IMR-90 (cell line): ENCODE measurements at regions not wholly inside any gene's neighbourhood (a gene's known extent, or its start where the extent isn't known, plus 50 kb on each side); places are given as distances from the start of the nearest gene placed in this dataset.

Experiments
- ATAC-seq: fragments of 200-7000 bp; cut with Tn5 transposase; 2 replicates; pipeline ENCODE4 v1.9.1; 2020; ENCODE audit warnings: low read depth, mild to moderate bottlenecking, moderate library complexity
- BruUV-seq: library from RNA; stranded (reverse); fragments of 400-500 nt; replicated peaks from 2 replicates; lab custom pipeline; 2021; lab: Mats Ljungman, UMichigan
- CTCF ChIA-PET: fragments of 300-600 bp; formaldehyde crosslinking; extraction: SDS; loops from one replicate; lab custom pipeline; 2021; ENCODE audit warnings: antibody characterized with exemption; lab: Yijun Ruan, JAX
- POLR2A ChIA-PET: fragments of 300-600 bp; sonication (Branson Sonifier 250); formaldehyde crosslinking; loops from one replicate; lab custom pipeline; 2022; ENCODE audit warnings: antibody characterized with exemption; ENCODE audit not compliant: unreplicated experiment; lab: Charles Lee
- DNase-seq: peaks from one replicate; pipeline ENCODE4 v3.0.0; 2013
- H2AFZ ChIP-seq: replicated peaks from 2 replicates; pipeline ENCODE3; 2013; ENCODE audit warnings: low read length, mild to moderate bottlenecking; ENCODE audit not compliant: poor library complexity
- H2AK5ac ChIP-seq: 2 replicates; pipeline ENCODE4 v1.6.1; 2013; ENCODE audit warnings: low read depth, low read length, inconsistent platforms
- H2AK9ac ChIP-seq: replicated peaks from 2 replicates; pipeline ENCODE3; 2013; ENCODE audit warnings: mild to moderate bottlenecking, low read depth, low read length, moderate library complexity; ENCODE audit not compliant: poor library complexity
- H2BK120ac ChIP-seq: 2 replicates; pipeline ENCODE4 v1.6.1; 2013; ENCODE audit warnings: low read depth, low read length, inconsistent platforms
- H2BK15ac ChIP-seq: 3 replicates; pipeline ENCODE4 v1.6.1; 2013; ENCODE audit warnings: low read depth, low read length, inconsistent platforms
- H2BK20ac ChIP-seq: 2 replicates; pipeline ENCODE4 v1.6.1; 2013; ENCODE audit warnings: low read depth, mild to moderate bottlenecking, inconsistent platforms, low read length, moderate library complexity
- H2BK5ac ChIP-seq: 2 replicates; pipeline ENCODE4 v1.6.1; 2013; ENCODE audit warnings: mild to moderate bottlenecking, low read depth, low read length, inconsistent platforms; ENCODE audit not compliant: poor library complexity, severe bottlenecking
- H3K14ac ChIP-seq: replicated peaks from 2 replicates; pipeline ENCODE4 v1.6.1; 2013; ENCODE audit warnings: low read depth, low read length, inconsistent platforms
- H3K18ac ChIP-seq: 2 replicates; pipeline ENCODE4 v1.6.1; 2013; ENCODE audit warnings: low read depth, low read length, control low read depth
- H3K23ac ChIP-seq: 2 replicates; pipeline ENCODE4 v1.6.1; 2013; ENCODE audit warnings: low read depth, low read length, inconsistent platforms
- H3K27ac ChIP-seq: 2 replicates; pipeline ENCODE4 v1.5.1; 2013; ENCODE audit warnings: mild to moderate bottlenecking, control low read depth, low read length; ENCODE audit not compliant: insufficient read depth
- H3K27me3 ChIP-seq: 2 replicates; pipeline ENCODE4 v1.6.1; 2013; ENCODE audit warnings: low read length; ENCODE audit not compliant: control insufficient read depth, insufficient read depth
- H3K36me3 ChIP-seq: 2 replicates; pipeline ENCODE4 v1.6.1; 2013; ENCODE audit warnings: low read length, mixed read lengths; ENCODE audit not compliant: control insufficient read depth, insufficient read depth
- H3K4ac ChIP-seq: 2 replicates; pipeline ENCODE4 v1.6.1; 2013; ENCODE audit warnings: low read depth, low read length, inconsistent platforms
- H3K4me1 ChIP-seq: 2 replicates; pipeline ENCODE4 v1.6.1; 2013; ENCODE audit warnings: low read length, mixed read lengths; ENCODE audit not compliant: control insufficient read depth, insufficient read depth
- H3K4me2 ChIP-seq: 2 replicates; pipeline ENCODE4 v1.6.1; 2013; ENCODE audit warnings: low read depth, mild to moderate bottlenecking, control low read depth, low read length, moderate library complexity
- H3K4me3 ChIP-seq: 2 replicates; pipeline ENCODE4 v1.5.1; 2013; ENCODE audit warnings: low read depth, mild to moderate bottlenecking, control low read depth, low read length, moderate library complexity; ENCODE audit not compliant: insufficient read depth
- H3K56ac ChIP-seq: 2 replicates; pipeline ENCODE4 v1.6.1; 2013; ENCODE audit warnings: low read length, inconsistent platforms; ENCODE audit not compliant: insufficient read depth; ENCODE audit errors: extremely low read depth
- H3K79me1 ChIP-seq, 2 experiments: 2 replicates each; pipeline ENCODE4 v1.6.1; 2013; ENCODE audit warnings: low read length in 2 of 2, inconsistent platforms in 1 of 2, low read depth in 1 of 2
- H3K9ac ChIP-seq: 2 replicates; pipeline ENCODE4 v1.6.1; 2013; ENCODE audit warnings: low read depth, low read length, control low read depth
- H3K9me1 ChIP-seq: 2 replicates; pipeline ENCODE4 v1.6.1; 2013; ENCODE audit warnings: low read length, inconsistent platforms; ENCODE audit not compliant: insufficient read depth
- H3K9me3 ChIP-seq: 2 replicates; pipeline ENCODE4 v1.6.1; 2013; ENCODE audit warnings: low read length; ENCODE audit not compliant: control insufficient read depth, insufficient read depth
- H4K20me1 ChIP-seq: 2 replicates; pipeline ENCODE4 v1.6.1; 2013; ENCODE audit warnings: low read length, inconsistent platforms; ENCODE audit not compliant: insufficient read depth
- H4K5ac ChIP-seq: 2 replicates; pipeline ENCODE4 v1.6.1; 2013; ENCODE audit warnings: mild to moderate bottlenecking, low read depth, low read length, control low read depth
- H4K8ac ChIP-seq, 2 experiments: 2 replicates each; pipeline ENCODE4 v1.6.1; 2013; ENCODE audit warnings: low read depth in 2 of 2, low read length in 2 of 2, control low read depth in 1 of 2, inconsistent platforms in 1 of 2
- H4K91ac ChIP-seq: 2 replicates; pipeline ENCODE4 v1.6.1; 2013; ENCODE audit warnings: low read depth, low read length, inconsistent platforms; ENCODE audit not compliant: insufficient read depth
- CEBPB ChIP-seq: IDR thresholded peaks from 2 replicates; pipeline ENCODE4 v1.6.1; 2012; ENCODE audit warnings: low read depth, low read length, improper control_type of control experiment
- CHD1 ChIP-seq: IDR thresholded peaks from 2 replicates; pipeline ENCODE4 v1.6.1; 2012; ENCODE audit warnings: low read depth, low read length, improper control_type of control experiment
- FOS ChIP-seq: fragments of 150-350 bp; IDR thresholded peaks from 2 replicates; pipeline ENCODE4 v1.6.1; 2016; ENCODE audit warnings: low read depth, low read length
- MAFK ChIP-seq: IDR thresholded peaks from 2 replicates; pipeline ENCODE4 v1.6.1; 2012; ENCODE audit warnings: low read depth, low read length, improper control_type of control experiment
- NFE2L2 ChIP-seq: fragments of 150-350 bp; IDR thresholded peaks from 2 replicates; pipeline ENCODE4 v1.6.1; 2016; ENCODE audit warnings: low read depth, mild to moderate bottlenecking, low read length
- POLR2A ChIP-seq: IDR thresholded peaks from 2 replicates; pipeline ENCODE4 v1.6.1; 2012; ENCODE audit warnings: mild to moderate bottlenecking, low read depth, low read length
- RAD21 ChIP-seq: IDR thresholded peaks from 2 replicates; pipeline ENCODE4 v1.6.1; 2012; ENCODE audit warnings: low read length, improper control_type of control experiment
- RCOR1 ChIP-seq: IDR thresholded peaks from 2 replicates; pipeline ENCODE4 v1.6.1; 2012; ENCODE audit warnings: mild to moderate bottlenecking, low read length, improper control_type of control experiment; ENCODE audit not compliant: insufficient replicate concordance
- SMC3 ChIP-seq: fragments of 150-350 bp; IDR thresholded peaks from 2 replicates; pipeline ENCODE4 v1.6.1; 2016; ENCODE audit warnings: low read depth, mild to moderate bottlenecking, antibody characterized with exemption, low read length, moderate library complexity
- WGBS, 2 experiments: methylation state at CpG; one replicate each; pipeline versions ENCODE4 v1.1.5 to v1.1.7; 2013; ENCODE audit warnings: missing lambda C conversion rate in 2 of 2; ENCODE audit not compliant: insufficient read length in 1 of 2; ENCODE audit errors: extremely low coverage in 2 of 2; 5-methylcytosine and 5-hydroxymethylcytosine counted together
- dilution Hi-C: fragments of 300-500 bp; cut with HindIII; formaldehyde crosslinking; loops from one replicate; pipeline ENCODE4 v1.14.3; 2018; ENCODE audit warnings: low sequenced_read_pairs; ENCODE audit not compliant: unreplicated experiment
- in situ Hi-C: fragments of 300-500 bp; cut with MboI; formaldehyde crosslinking; loops from 3 replicates; pipeline ENCODE4 v1.14.3; 2019; ENCODE audit warnings: low sequenced_read_pairs, inconsistent platforms, mixed read lengths
- intact Hi-C: fragments of 100-400 bp; cut with micrococcal nuclease; formaldehyde crosslinking; loops from 2 replicates; pipeline ENCODE4 v1.10.0; 2022
- TF ChIP-seq, protein P1 (sequence below): fragments of 150-350 bp; IDR thresholded peaks from 2 replicates; pipeline ENCODE4 v1.6.1; 2016; ENCODE audit warnings: low read depth, mild to moderate bottlenecking, low read length, moderate library complexity, borderline replicate concordance
- TF ChIP-seq, protein P2 (sequence below): conservative IDR thresholded peaks from 2 replicates; pipeline ENCODE4 v1.5.1; 2012; ENCODE audit warnings: mild to moderate bottlenecking, low read depth, low read length, improper control_type of control experiment

DNA sequence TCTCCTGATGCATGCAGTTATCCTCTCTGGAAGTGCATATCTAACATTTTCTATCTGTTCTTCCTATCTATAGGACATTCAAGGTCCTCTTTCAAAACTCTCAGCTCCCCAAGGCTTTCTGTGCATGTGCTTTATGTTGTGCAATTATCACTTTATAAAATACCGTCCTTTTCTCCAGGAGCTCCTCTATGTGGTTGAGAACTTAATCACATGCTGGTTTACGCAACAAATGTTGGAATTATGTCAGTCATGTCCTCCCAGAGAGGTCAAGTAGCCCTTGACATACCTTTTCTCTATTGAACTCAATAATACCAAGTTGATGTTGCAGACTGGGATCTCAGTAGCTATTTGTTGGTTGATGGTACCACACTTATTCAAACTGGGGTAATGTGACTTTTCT, 388.4 kb downstream of the BTBD3 start:
- H3K36me3 ChIP-seq = no peaks in the 10 kb centered on the region
- no peaks in the 10 kb centered on the region for H3K9me1 ChIP-seq
- no CpG with 5 or more reads among the region's 2 CpGs for WGBS, 2 experiments
- BruUV-seq = no TSS peak
- in situ Hi-C loops (no loop called here), intact Hi-C loops (no loop called here), dilution Hi-C loops (no loop called here)
- H3K4ac ChIP-seq = no peak overlapping the region
- no peak overlapping the region for H2AK9ac ChIP-seq
- H3K79me1 ChIP-seq = no peaks in the 10 kb centered on the region
- H3K23ac ChIP-seq = no peak overlapping the region
- no peak overlapping the region for H3K18ac ChIP-seq
- no peaks in the 10 kb centered on the region for H4K20me1 ChIP-seq
- no peak overlapping the region for H4K91ac ChIP-seq
- H4K5ac ChIP-seq = no peak overlapping the region
- no peaks in the 10 kb centered on the region for H3K27me3 ChIP-seq
- ATAC-seq = no peak
- no peaks in the 10 kb centered on the region for H3K4me1 ChIP-seq
- H3K9me3 ChIP-seq = peaks cover 9% of the 10 kb centered on the region
- TF ChIP-seq, protein P1, sequence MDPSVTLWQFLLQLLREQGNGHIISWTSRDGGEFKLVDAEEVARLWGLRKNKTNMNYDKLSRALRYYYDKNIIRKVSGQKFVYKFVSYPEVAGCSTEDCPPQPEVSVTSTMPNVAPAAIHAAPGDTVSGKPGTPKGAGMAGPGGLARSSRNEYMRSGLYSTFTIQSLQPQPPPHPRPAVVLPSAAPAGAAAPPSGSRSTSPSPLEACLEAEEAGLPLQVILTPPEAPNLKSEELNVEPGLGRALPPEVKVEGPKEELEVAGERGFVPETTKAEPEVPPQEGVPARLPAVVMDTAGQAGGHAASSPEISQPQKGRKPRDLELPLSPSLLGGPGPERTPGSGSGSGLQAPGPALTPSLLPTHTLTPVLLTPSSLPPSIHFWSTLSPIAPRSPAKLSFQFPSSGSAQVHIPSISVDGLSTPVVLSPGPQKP = no peak
- no peak for TF ChIP-seq RAD21
- TF ChIP-seq, protein P2, sequence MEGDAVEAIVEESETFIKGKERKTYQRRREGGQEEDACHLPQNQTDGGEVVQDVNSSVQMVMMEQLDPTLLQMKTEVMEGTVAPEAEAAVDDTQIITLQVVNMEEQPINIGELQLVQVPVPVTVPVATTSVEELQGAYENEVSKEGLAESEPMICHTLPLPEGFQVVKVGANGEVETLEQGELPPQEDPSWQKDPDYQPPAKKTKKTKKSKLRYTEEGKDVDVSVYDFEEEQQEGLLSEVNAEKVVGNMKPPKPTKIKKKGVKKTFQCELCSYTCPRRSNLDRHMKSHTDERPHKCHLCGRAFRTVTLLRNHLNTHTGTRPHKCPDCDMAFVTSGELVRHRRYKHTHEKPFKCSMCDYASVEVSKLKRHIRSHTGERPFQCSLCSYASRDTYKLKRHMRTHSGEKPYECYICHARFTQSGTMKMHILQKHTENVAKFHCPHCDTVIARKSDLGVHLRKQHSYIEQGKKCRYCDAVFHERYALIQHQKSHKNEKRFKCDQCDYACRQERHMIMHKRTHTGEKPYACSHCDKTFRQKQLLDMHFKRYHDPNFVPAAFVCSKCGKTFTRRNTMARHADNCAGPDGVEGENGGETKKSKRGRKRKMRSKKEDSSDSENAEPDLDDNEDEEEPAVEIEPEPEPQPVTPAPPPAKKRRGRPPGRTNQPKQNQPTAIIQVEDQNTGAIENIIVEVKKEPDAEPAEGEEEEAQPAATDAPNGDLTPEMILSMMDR = no peak
- TF ChIP-seq SMC3 = no peak
- TF ChIP-seq NFE2L2 = no peak
- TF ChIP-seq RCOR1 = no peak
- TF ChIP-seq POLR2A = no peak
- TF ChIP-seq CHD1 = no peak
- TF ChIP-seq MAFK = no peak
- TF ChIP-seq FOS = no peak
- TF ChIP-seq CEBPB = no peak
- no peak overlapping the region for H3K9ac ChIP-seq
- no peak overlapping the region for H2BK5ac ChIP-seq
- H3K4me2 ChIP-seq = no peak overlapping the region
- no peak for DNase-seq
- H3K27ac ChIP-seq = no peak overlapping the region
- CTCF ChIA-PET = no interaction called here
- H2BK20ac ChIP-seq = no peak overlapping the region
- H3K14ac ChIP-seq = no peak overlapping the region
- no peak overlapping the region for H2BK15ac ChIP-seq
- H3K4me3 ChIP-seq = no peak overlapping the region
- H3K56ac ChIP-seq = no peak overlapping the region
- H2AFZ ChIP-seq = no peak overlapping the region
- H2BK120ac ChIP-seq = no peak overlapping the region
- H4K8ac ChIP-seq = no peak overlapping the region
- no peak overlapping the region for H2AK5ac ChIP-seq
- POLR2A ChIA-PET = no interaction called here
